ENCODE measurements at regions not wholly inside any gene's neighbourhood (a gene's known extent, or its start where the extent isn't known, plus 50 kb on each side); places are given as distances from the start of the nearest gene placed in this dataset.

DNA sequence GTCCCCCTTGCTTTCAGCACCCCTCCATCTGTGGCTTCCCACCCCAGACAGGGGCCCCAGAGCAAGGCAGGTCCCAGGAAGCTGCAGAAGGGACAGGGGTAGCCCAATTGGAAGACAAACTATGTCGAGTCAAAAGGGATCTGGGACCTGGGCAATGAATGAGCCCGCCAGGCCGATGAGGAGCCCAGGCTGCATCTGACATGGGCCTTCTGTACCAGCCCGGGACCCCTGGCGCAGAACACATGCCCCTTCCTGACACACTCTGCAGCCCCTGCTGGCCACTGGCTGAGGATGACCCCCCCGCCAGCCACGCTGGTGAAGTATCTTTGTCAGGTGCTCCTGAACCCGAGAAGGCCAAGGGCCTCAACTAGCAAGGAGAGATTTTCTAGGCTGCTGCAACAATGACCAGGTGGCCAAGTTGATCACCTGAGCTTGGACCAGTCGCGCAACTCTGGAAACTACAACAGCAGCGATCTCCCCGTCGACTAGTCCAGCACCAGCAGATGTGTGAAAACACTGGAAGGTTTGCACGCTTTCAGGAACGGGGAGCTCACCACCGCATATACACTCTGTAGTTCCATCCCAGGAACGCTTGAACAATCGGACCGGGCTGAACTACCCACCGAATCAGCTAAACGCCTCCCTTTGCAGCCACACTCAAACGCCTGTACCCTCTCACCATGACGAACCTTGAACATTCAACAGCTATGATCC is 119.0 kb downstream of the NCOR2 start:
- H3K4me1 Mint-ChIP-seq: no peaks in the 10 kb centered on the region
- no peak overlapping the region for H3K27ac Mint-ChIP-seq
- H3K4me3 Mint-ChIP-seq: no peak overlapping the region
- TF ChIP-seq, protein P1, sequence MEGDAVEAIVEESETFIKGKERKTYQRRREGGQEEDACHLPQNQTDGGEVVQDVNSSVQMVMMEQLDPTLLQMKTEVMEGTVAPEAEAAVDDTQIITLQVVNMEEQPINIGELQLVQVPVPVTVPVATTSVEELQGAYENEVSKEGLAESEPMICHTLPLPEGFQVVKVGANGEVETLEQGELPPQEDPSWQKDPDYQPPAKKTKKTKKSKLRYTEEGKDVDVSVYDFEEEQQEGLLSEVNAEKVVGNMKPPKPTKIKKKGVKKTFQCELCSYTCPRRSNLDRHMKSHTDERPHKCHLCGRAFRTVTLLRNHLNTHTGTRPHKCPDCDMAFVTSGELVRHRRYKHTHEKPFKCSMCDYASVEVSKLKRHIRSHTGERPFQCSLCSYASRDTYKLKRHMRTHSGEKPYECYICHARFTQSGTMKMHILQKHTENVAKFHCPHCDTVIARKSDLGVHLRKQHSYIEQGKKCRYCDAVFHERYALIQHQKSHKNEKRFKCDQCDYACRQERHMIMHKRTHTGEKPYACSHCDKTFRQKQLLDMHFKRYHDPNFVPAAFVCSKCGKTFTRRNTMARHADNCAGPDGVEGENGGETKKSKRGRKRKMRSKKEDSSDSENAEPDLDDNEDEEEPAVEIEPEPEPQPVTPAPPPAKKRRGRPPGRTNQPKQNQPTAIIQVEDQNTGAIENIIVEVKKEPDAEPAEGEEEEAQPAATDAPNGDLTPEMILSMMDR (IDR thresholded peaks at IDR 0.05; ENCODE audit: unreplicated experiment): no peak
- no peaks in the 10 kb centered on the region for H3K9me3 Mint-ChIP-seq
- H3K27me3 Mint-ChIP-seq (ENCODE audit: low read depth): no peaks in the 10 kb centered on the region
- no peak for DNase-seq (ENCODE audit: low spot score in 2 of 2, unreplicated experiment in 2 of 2)
- H3K36me3 Mint-ChIP-seq: peaks cover 28% of the 10 kb centered on the region

DNA sequence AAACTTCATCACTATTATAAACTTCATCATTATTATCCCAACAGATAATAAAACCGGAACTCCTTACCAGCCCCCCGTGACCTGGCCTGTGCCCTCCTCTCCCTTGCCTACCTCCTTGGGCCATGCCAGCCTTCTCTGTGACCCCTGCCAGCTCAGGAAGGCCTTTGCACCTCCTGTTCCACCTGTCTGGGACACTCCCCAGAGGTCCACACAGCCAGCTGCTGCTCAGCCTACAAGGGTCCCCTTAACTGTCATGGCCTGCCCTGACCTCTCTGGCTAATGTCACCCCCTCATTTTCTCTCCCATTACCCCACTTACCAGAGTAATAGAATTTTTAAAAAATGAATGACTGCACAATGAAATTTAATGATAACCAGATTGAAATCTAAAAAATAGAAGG is 121.0 kb downstream of the NCOR2 start:
- H3K4me3 Mint-ChIP-seq: no peak overlapping the region
- TF ChIP-seq, protein P1 (IDR thresholded peaks at IDR 0.05; ENCODE audit: unreplicated experiment): no peak
- no peaks in the 10 kb centered on the region for H3K27me3 Mint-ChIP-seq (ENCODE audit: low read depth)
- no peaks in the 10 kb centered on the region for H3K9me3 Mint-ChIP-seq
- no peak overlapping the region for H3K27ac Mint-ChIP-seq
- H3K36me3 Mint-ChIP-seq: peaks cover 37% of the 10 kb centered on the region
- H3K4me1 Mint-ChIP-seq: peaks cover 5% of the 10 kb centered on the region
- DNase-seq (ENCODE audit: low spot score in 2 of 2, unreplicated experiment in 2 of 2): no peak

DNA sequence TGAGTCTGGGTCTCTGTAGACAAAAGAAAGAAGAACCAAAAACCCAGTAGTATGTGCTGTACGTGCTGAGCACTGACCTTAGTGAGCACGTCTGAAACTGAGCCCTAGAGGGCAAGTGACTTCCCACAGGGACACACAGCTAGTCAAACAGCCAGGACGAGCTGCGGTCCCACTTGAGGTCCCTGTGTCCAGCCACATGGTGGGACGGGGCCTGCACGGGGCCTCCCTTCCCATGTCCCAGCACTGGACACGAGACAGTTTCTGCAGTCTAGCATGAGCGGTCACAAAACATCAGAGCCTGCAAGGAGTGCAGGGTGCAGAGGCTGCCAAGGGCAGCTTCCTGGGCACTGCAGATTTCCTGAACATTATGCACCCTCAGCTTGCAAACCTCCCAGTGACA is 121.6 kb downstream of the NCOR2 start:
- Mint-ChIP-seq H3K27ac (no peak overlapping the region), H3K4me3 (no peak overlapping the region), H3K4me1 (peaks cover 10% of the 10 kb centered on the region), H3K27me3 (ENCODE audit: low read depth) (no peaks in the 10 kb centered on the region), H3K36me3 (peaks cover 39% of the 10 kb centered on the region), H3K9me3 (no peaks in the 10 kb centered on the region)
- DNase-seq (ENCODE audit: low spot score in 2 of 2, unreplicated experiment in 2 of 2): no peak
- TF ChIP-seq, protein P1 (IDR thresholded peaks at IDR 0.05; ENCODE audit: unreplicated experiment): no peak

DNA sequence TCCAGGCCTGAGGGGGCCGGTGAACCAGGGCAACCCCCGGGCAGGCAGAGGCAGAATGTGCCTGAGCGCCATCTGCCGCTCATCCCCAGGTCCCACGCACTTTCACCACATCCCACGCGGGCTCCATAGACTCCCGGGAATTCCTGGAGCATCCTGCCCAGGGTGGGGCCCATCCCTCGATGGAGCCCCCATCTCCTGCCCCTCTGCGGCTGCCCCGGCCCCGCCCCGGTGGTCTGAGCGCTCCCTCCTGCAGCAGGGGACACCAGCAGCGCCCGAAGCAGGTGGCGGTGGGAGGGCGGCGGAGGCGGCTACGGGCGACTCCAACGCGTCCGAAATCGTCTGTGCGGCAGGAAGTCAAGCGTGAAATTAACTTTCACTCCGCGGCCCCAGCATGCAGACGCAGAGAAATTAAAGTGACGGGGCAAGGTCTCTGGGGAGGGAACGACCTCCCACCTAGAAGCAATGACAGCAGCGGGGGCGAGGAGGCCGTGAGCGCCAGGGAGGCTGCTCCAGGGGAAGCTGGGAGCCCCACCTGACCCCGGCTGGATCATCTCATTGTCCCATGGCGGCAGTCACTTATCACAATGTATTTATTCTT is 122.2 kb downstream of the NCOR2 start:
- peaks cover 10% of the 10 kb centered on the region for H3K4me1 Mint-ChIP-seq
- H3K36me3 Mint-ChIP-seq: peaks cover 39% of the 10 kb centered on the region
- no peak overlapping the region for H3K4me3 Mint-ChIP-seq
- no peak overlapping the region for H3K27ac Mint-ChIP-seq
- no peak for DNase-seq (ENCODE audit: low spot score in 2 of 2, unreplicated experiment in 2 of 2)
- H3K27me3 Mint-ChIP-seq (ENCODE audit: low read depth): no peaks in the 10 kb centered on the region
- TF ChIP-seq, protein P1 (IDR thresholded peaks at IDR 0.05; ENCODE audit: unreplicated experiment): no peak
- no peaks in the 10 kb centered on the region for H3K9me3 Mint-ChIP-seq

DNA sequence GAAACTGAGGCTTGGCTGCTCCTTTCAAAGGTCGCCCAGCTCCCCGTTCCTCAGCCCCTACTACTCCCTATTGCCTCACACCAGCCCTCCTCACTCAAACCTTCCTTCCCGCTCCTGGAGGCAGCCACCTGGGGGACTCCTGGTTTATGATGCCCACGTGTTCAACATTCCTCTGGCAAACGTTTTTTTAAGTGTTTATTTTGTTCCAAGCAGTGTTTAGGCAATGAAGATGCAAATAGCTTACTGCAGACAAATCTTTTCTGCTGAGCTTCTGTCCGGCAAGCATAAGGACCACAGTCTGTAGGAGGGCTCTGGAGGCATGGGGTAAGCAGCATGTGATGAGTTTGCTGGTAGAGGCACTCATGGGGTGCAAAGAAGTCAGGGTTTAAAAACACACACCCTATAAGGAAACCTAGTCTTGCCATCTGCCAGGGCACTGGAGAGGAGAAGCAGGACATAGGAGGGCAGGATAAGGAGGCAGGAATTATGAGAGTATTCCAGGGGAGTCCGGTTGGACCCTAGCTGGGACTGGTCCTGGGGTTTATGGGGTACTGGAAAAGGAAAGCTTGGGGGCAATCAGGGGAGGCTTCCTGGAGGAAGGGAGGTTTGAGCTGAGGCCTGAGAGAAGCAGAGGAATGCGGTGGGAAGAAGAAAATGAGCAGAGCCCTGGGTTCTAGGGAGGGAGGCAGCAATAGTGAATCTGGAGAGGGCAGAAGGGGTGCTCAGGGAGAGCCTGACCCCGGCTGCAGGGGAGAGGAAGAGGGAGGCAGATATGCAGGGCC is 123.3 kb downstream of the NCOR2 start:
- H3K27ac Mint-ChIP-seq: no peak overlapping the region
- TF ChIP-seq, protein P1 (IDR thresholded peaks at IDR 0.05; ENCODE audit: unreplicated experiment): no peak
- peaks cover 38% of the 10 kb centered on the region for H3K36me3 Mint-ChIP-seq
- H3K4me3 Mint-ChIP-seq: no peak overlapping the region
- no peaks in the 10 kb centered on the region for H3K9me3 Mint-ChIP-seq
- no peak for DNase-seq (ENCODE audit: low spot score in 2 of 2, unreplicated experiment in 2 of 2)
- H3K27me3 Mint-ChIP-seq (ENCODE audit: low read depth): no peaks in the 10 kb centered on the region
- peaks cover 10% of the 10 kb centered on the region for H3K4me1 Mint-ChIP-seq
